NCI-H2196 treated with DMSO at 0.1 percent for 48 hours (cell line): ENCODE measurements at regions not wholly inside any gene's neighbourhood (a gene's known extent, or its start where the extent isn't known, plus 50 kb on each side); places are given as distances from the start of the nearest gene placed in this dataset.
"Not testable (repeated sequence)": the region's sequence is repeated elsewhere in the genome, so short reads cannot be mapped to it uniquely, and the experiment has no call there.

ENCODE experiments used
- DNase-seq: peaks from one replicate; lab custom pipeline; 2025; ENCODE audit not compliant: unreplicated experiment; lab: John Stamatoyannopoulos, UW

- no peak for DNase-seq
Measured at GRCh38 chr1:30464187-30464617, 259.2 kb downstream of the MATN1 start.

- DNase-seq = no peak
Measured at GRCh38 chr1:30462826-30463425, 260.5 kb downstream of the MATN1 start.

GRCh38 chr1:30462166-30462565 is 261.2 kb downstream of the MATN1 start:
- DNase-seq = no peak

- DNase-seq = no peak
Measured at GRCh38 chr1:30461640-30462039, 261.7 kb downstream of the MATN1 start.

GRCh38 chr1:30460661-30461060 is 262.7 kb downstream of the MATN1 start:
- no peak for DNase-seq

GRCh38 chr1:30458730-30459485 is 264.5 kb downstream of the MATN1 start:
- DNase-seq = not testable (repeated sequence)

- no peak for DNase-seq
Measured at GRCh38 chr1:30452925-30453324, 270.5 kb downstream of the MATN1 start.

- no peak for DNase-seq
Measured at GRCh38 chr1:30452170-30452569, 271.2 kb downstream of the MATN1 start.

- DNase-seq = no peak
Measured at GRCh38 chr1:30451532-30452125, 271.8 kb downstream of the MATN1 start.

- DNase-seq = no peak
Measured at GRCh38 chr1:30450818-30451233, 272.6 kb downstream of the MATN1 start.

- no peak for DNase-seq
Measured at GRCh38 chr1:30450148-30450817, 273.1 kb downstream of the MATN1 start.

- DNase-seq = no peak
Measured at GRCh38 chr1:30449428-30450147, 273.8 kb downstream of the MATN1 start.

- no peak for DNase-seq
Measured at GRCh38 chr1:30449003-30449402, 274.4 kb downstream of the MATN1 start.

GRCh38 chr1:30447701-30448100 is 275.7 kb downstream of the MATN1 start:
- DNase-seq = no peak

- DNase-seq = no peak
Measured at GRCh38 chr1:30447080-30447479, 276.3 kb downstream of the MATN1 start.

GRCh38 chr1:30446508-30446907 is 276.9 kb downstream of the MATN1 start:
- DNase-seq = no peak

GRCh38 chr1:30446095-30446494 is 277.3 kb downstream of the MATN1 start:
- no peak for DNase-seq

GRCh38 chr1:30445449-30445848 is 277.9 kb downstream of the MATN1 start:
- DNase-seq = no peak

- no peak for DNase-seq
Measured at GRCh38 chr1:30444850-30445249, 278.5 kb downstream of the MATN1 start.

- DNase-seq = no peak
Measured at GRCh38 chr1:30444401-30444800, 279.0 kb downstream of the MATN1 start.

GRCh38 chr1:30438274-30438673 is 285.1 kb downstream of the MATN1 start:
- not testable (repeated sequence) for DNase-seq
